ENCODE measurements at regions not wholly inside any gene's neighbourhood (a gene's known extent, or its start where the extent isn't known, plus 50 kb on each side); places are given as distances from the start of the nearest gene placed in this dataset.

DNA sequence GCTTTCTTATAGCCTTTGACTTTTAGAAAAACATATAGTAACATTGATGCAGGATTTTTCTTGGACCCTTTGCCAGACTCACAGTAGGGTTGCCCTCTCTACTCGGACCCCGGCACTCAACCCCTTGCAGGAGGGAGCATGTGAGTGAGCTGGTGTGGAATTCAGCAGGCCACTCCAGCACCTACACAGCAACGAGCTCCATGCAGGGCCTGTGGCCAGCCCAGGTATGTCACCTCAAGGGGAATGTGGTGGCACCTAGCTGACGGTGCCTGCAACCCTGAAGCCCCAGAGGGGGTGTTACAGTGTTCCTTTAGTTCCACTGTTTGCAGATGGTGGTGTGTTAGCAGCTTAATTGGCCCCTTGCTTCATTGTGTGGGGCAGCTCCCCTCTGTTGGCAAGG lies 414.9 kb downstream of the KCNJ2 start (continued):
- TF ChIP-seq SP1 (IDR thresholded peaks at IDR 0.05; ENCODE audit: low read depth, low read length) (no peak), BACH1 (IDR thresholded peaks at IDR 0.05; ENCODE audit: low read length) (no peak)
